Adrenal gland (tissue), 9 donors: ENCODE measurements at regions not wholly inside any gene's neighbourhood (a gene's known extent, or its start where the extent isn't known, plus 50 kb on each side); places are given as distances from the start of the nearest gene placed in this dataset.

Experiments
- DNase-seq, 7 donors: peaks; one replicate each; pipeline ENCODE4 v3.0.0-alpha.2; 2019 to 2020
- H3K27ac ChIP-seq, 5 donors: fragments of 200-600 bp; sonication (generic) in 4 of 5; 1 replicate in 3 of 5; 2 replicates in 2 of 5; pipeline versions ENCODE4 v1.5.1 to v1.8.0; 2016 to 2020; ENCODE audit warnings: mild to moderate bottlenecking in 1 of 5
- H3K27me3 ChIP-seq: fragments of 200-600 bp; 2 replicates; pipeline ENCODE4 v1.8.0; 2021
- H3K36me3 ChIP-seq, 2 donors: fragments of 200-600 bp; replicated peaks in 1 of 2; 1 replicate in 1 of 2; 2 replicates in 1 of 2; pipeline versions ENCODE4 v1.5.1 to v1.8.0; 2018 to 2022
- H3K4me1 ChIP-seq, 2 donors: fragments of 200-600 bp; replicated peaks in 1 of 2; 1 replicate in 1 of 2; 2 replicates in 1 of 2; pipeline versions ENCODE4 v1.5.1 to v1.8.0; 2018 to 2021
- H3K4me3 ChIP-seq, 4 donors: fragments of 200-600 bp; sonication (generic) in 3 of 4; one replicate each; pipeline ENCODE4 v1.5.1; 2016 to 2018
- H3K9me3 ChIP-seq, 3 donors: fragments of 200-600 bp; sonication (generic) in 1 of 3; replicated peaks in 1 of 3; 1 replicate in 2 of 3; 2 replicates in 1 of 3; pipeline versions ENCODE4 v1.5.1 to v1.8.0; 2016 to 2021
- CTCF ChIP-seq, 6 experiments: fragments of 450-650 bp in 4 of 6; fragments of 200-600 bp in 2 of 6; sonication (generic) in 1 of 6; IDR thresholded peaks; 1 replicate in 5 of 6; 2 replicates in 1 of 6; pipeline versions ENCODE4 v1.5.1 to v1.8.0; 2016 to 2021; ENCODE audit warnings: antibody characterized with exemption in 6 of 6, mild to moderate bottlenecking in 2 of 6, moderate library complexity in 1 of 6
- POLR2A ChIP-seq, 2 donors: fragments of 450-650 bp; IDR thresholded peaks; one replicate each; pipeline ENCODE4 v1.6.1; 2017; ENCODE audit warnings: antibody characterized with exemption in 2 of 2, mild to moderate bottlenecking in 2 of 2, moderate library complexity in 1 of 2
- WGBS, 4 donors: extraction: QIAGEN DNeasy Blood & Tissue Kit in 2 of 4; methylation state at CpG; one replicate each; pipeline versions ENCODE4 v1.1.5 to v1.1.7; 2013 to 2017; 5-methylcytosine and 5-hydroxymethylcytosine counted together
- intact Hi-C, 2 donors: fragments of 100-400 bp; cut with DNase I; formaldehyde crosslinking; loops; one replicate each; pipeline versions ENCODE4 v1.14.1 to v1.15.0; 2022 to 2023
- donor health status: healthy with polysubstance abuse.
- donor health status: Bipolar disorder and iron deficiency.
- donor health status: DM: yes; HTN: yes; CAD: no.
- donor health status: DM: no; HTN: no; CAD: no.
- donor health status: DM: no; HTN: no; CAD: no.

- Histone ChIP-seq H3K27ac (no peak overlapping the region), H3K9me3 (no peaks in the 10 kb centered on the region), H3K4me1 (no peaks in the 10 kb centered on the region), H3K36me3 (no peaks in the 10 kb centered on the region), H3K4me3 (no peak overlapping the region), H3K27me3 (no peaks in the 10 kb centered on the region)
- DNase-seq: no peak
- intact Hi-C loops: no loop called here
- TF ChIP-seq CTCF (IDR thresholded peaks at IDR 0.05): no peak
- no peak for TF ChIP-seq POLR2A (IDR thresholded peaks at IDR 0.05)
Observed at GRCh38 chr14:53808042-53808441, 148.6 kb downstream of the BMP4 start.

GRCh38 chr14:53807542-53807941 lies 149.1 kb downstream of the BMP4 start:
- no peaks in the 10 kb centered on the region for H3K9me3 ChIP-seq
- WGBS, 4 donors: 62 to 74% (median 73%) methylated on average over 3 of the region's 3 CpGs
- no peaks in the 10 kb centered on the region for H3K4me1 ChIP-seq
- intact Hi-C loops: no loop called here
- TF ChIP-seq POLR2A (IDR thresholded peaks at IDR 0.05) (no peak), CTCF (IDR thresholded peaks at IDR 0.05) (no peak)
- no peaks in the 10 kb centered on the region for H3K27me3 ChIP-seq
- H3K27ac ChIP-seq: no peak overlapping the region
- H3K36me3 ChIP-seq: no peaks in the 10 kb centered on the region
- DNase-seq: no peak
- no peak overlapping the region for H3K4me3 ChIP-seq

GRCh38 chr14:53807108-53807507 lies 149.5 kb downstream of the BMP4 start:
- Histone ChIP-seq H3K9me3 (no peaks in the 10 kb centered on the region), H3K27ac (no peak overlapping the region), H3K4me1 (no peaks in the 10 kb centered on the region), H3K4me3 (no peak overlapping the region), H3K36me3 (no peaks in the 10 kb centered on the region), H3K27me3 (no peaks in the 10 kb centered on the region)
- 63 to 77% (median 70%) methylated on average over 2 of the region's 2 CpGs for WGBS, 4 donors
- no peak for DNase-seq
- intact Hi-C loops: no loop called here
- TF ChIP-seq CTCF (IDR thresholded peaks at IDR 0.05) (no peak), POLR2A (IDR thresholded peaks at IDR 0.05) (no peak)

- H3K27me3 ChIP-seq: no peaks in the 10 kb centered on the region
- TF ChIP-seq CTCF (IDR thresholded peaks at IDR 0.05) (no peak), POLR2A (IDR thresholded peaks at IDR 0.05) (no peak)
- no peak for DNase-seq
- no peak overlapping the region for H3K27ac ChIP-seq
- WGBS, 4 donors: 85 to 94% (median 92%) methylated on average over 1 of the region's 1 CpG
- intact Hi-C loops: no loop called here
- H3K4me3 ChIP-seq: no peak overlapping the region
- no peaks in the 10 kb centered on the region for H3K4me1 ChIP-seq
- H3K36me3 ChIP-seq: no peaks in the 10 kb centered on the region
- H3K9me3 ChIP-seq: no peaks in the 10 kb centered on the region
Observed at GRCh38 chr14:53796734-53797133, 159.9 kb downstream of the BMP4 start.
